ENCODE measurements at regions not wholly inside any gene's neighbourhood (a gene's known extent, or its start where the extent isn't known, plus 50 kb on each side); places are given as distances from the start of the nearest gene placed in this dataset.

DNA sequence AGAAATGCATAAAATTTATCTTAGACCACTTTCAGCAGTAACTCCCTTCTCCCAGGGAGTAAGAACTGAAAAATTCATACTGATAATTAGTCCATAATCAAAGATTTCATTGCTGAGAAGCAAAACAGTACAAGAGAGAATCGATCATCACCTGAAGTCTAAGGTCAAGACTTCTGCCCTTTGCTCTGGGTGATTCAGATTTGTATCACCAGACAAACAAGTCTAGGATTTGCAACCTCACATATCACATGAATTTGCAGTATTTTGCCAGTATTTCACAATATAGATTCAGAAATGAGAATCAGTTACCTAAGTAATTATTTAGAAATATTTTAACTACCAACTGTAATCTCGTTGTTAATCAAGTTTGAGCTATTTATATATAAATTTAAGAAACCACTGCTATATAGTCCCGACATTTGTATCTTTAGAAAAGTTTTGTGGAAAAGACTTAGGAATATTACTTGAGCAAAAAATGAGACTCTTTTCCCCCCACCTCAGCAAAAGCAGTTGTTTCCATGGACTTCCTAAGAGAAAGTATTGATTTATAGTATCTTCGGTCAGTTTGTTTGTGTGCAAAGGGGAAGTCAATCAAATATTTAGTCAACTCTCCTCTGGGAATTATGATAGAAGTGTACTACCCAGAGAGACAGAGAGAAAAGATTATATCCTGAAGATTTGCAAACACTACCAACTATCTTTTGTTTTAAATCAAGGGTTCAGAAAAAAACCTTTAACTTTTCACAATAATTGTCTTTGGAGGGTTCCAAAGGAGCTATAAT lies 840.1 kb downstream of the TRHDE start:
- TF ChIP-seq CTCF (IDR thresholded peaks at IDR 0.05) (no peak), EP300 (IDR thresholded peaks at IDR 0.05) (no peak)

Data from tibial nerve (tissue), 4 donors.